GM12878 (cell line): ENCODE measurements at regions not wholly inside any gene's neighbourhood (a gene's known extent, or its start where the extent isn't known, plus 50 kb on each side); places are given as distances from the start of the nearest gene placed in this dataset.

Experiments used
- ATAC-seq: fragments of 200-7000 bp; cut with Tn5 transposase; 3 replicates; pipeline ENCODE4 v1.9.1; 2020; ENCODE audit warnings: mild to moderate bottlenecking, moderate library complexity
- BruUV-seq: library from RNA; stranded (reverse); fragments of 400-500 nt; replicated peaks from 2 replicates; lab custom pipeline; 2021; lab: Mats Ljungman, UMichigan
- CTCF ChIA-PET: fragments of 300-600 bp; sonication (Branson Sonifier 250); formaldehyde crosslinking; extraction: SDS; loops from one replicate; lab custom pipeline; 2021; ENCODE audit warnings: inconsistent platforms; lab: Yijun Ruan, JAX
- POLR2A ChIA-PET: fragments of 350-600 bp; formaldehyde crosslinking; extraction: SDS; loops from one replicate; lab custom pipeline; 2021; ENCODE audit warnings: inconsistent platforms; lab: Charles Lee
- RAD21 ChIA-PET: fragments of 300-600 bp; sonication (Branson Sonifier 250); formaldehyde crosslinking; loops from one replicate; lab custom pipeline; 2023; ENCODE audit warnings: antibody characterized with exemption; ENCODE audit not compliant: unreplicated experiment; lab: Charles Lee
- SMC1A ChIA-PET: fragments of 300-600 bp; sonication (Branson Sonifier 250); formaldehyde crosslinking; loops from one replicate; lab custom pipeline; 2023; ENCODE audit not compliant: unreplicated experiment, uncharacterized antibody; lab: Charles Lee
- DNase-seq: peaks from one replicate; pipeline ENCODE4 v3.0.0-alpha.2; 2011; ENCODE audit warnings: low read depth, low spot score
- FAIRE-seq: peaks from 3 replicates; lab custom pipeline; 2011; peaks lifted over from hg19 to GRCh38; lab: Jason Lieb, UNC
- H2AFZ ChIP-seq: 2 replicates; pipeline ENCODE4 v1.6.0; 2011; ENCODE audit warnings: low read depth, low read length, control low read depth; ENCODE audit not compliant: control insufficient read depth
- H3K27ac ChIP-seq: 2 replicates; pipeline ENCODE4 v1.5.1; 2011; ENCODE audit warnings: control low read depth; ENCODE audit not compliant: control insufficient read depth, insufficient read depth
- H3K27me3 ChIP-seq, 2 experiments: replicated peaks in 1 of 2; 2 replicates each; pipeline versions ENCODE4 v1.6.0 to v1.6.1; 2011; ENCODE audit warnings: low read length in 1 of 2; ENCODE audit not compliant: control insufficient read depth in 2 of 2, insufficient read depth in 2 of 2
- H3K36me3 ChIP-seq, 2 experiments: 2 replicates each; pipeline ENCODE4 v1.5.1; 2011; ENCODE audit warnings: low read length in 1 of 2; ENCODE audit not compliant: control insufficient read depth in 2 of 2, insufficient read depth in 2 of 2
- H3K4me1 ChIP-seq: 2 replicates; pipeline ENCODE4 v1.6.1; 2011; ENCODE audit warnings: mild to moderate bottlenecking, low read length, moderate library complexity, mixed read lengths; ENCODE audit not compliant: control insufficient read depth, insufficient read depth
- H3K4me2 ChIP-seq: 2 replicates; pipeline ENCODE4 v1.6.0; 2011; ENCODE audit warnings: control low read depth; ENCODE audit not compliant: control insufficient read depth, insufficient read depth
- H3K4me3 ChIP-seq: fragments of 200-600 bp; sonication (generic); 2 replicates; pipeline ENCODE4 v1.5.1; 2016
- H3K79me2 ChIP-seq: 2 replicates; pipeline ENCODE4 v1.6.0; 2011; ENCODE audit warnings: low read length; ENCODE audit not compliant: control insufficient read depth, insufficient read depth
- H3K9ac ChIP-seq: 2 replicates; pipeline ENCODE4 v1.8.0; 2011; ENCODE audit warnings: low read length, control low read depth, mixed read lengths; ENCODE audit not compliant: control insufficient read depth, insufficient read depth
- H3K9me3 ChIP-seq: replicated peaks from 3 replicates; pipeline ENCODE4 v1.5.1; 2011; ENCODE audit warnings: mild to moderate bottlenecking, low read length; ENCODE audit not compliant: control insufficient read depth, insufficient read depth
- H4K20me1 ChIP-seq: 2 replicates; pipeline ENCODE4 v1.6.0; 2011; ENCODE audit not compliant: control insufficient read depth, insufficient read depth
- CHD4 ChIP-seq: fragments of 200-600 bp; sonication (generic); IDR thresholded peaks from 2 replicates; pipeline ENCODE4 v1.6.1; 2016; ENCODE audit warnings: mild to moderate bottlenecking
- EGR1 ChIP-seq, 2 experiments: IDR thresholded peaks; 1 replicate in 1 of 2; 2 replicates in 1 of 2; pipeline ENCODE4 v1.6.1; 2011 to 2012; ENCODE audit warnings: low read depth in 2 of 2, low read length in 2 of 2, borderline replicate concordance in 1 of 2, mild to moderate bottlenecking in 1 of 2, moderate library complexity in 1 of 2
- IKZF2 ChIP-seq, 2 experiments: fragments of 450-650 bp; IDR thresholded peaks; 2 replicates each; pipeline ENCODE4 v1.6.1; 2017; ENCODE audit warnings: mild to moderate bottlenecking in 2 of 2, moderate library complexity in 2 of 2
- NFYA ChIP-seq: IDR thresholded peaks from 2 replicates; pipeline ENCODE4 v1.6.1; 2011; ENCODE audit warnings: low read depth, mild to moderate bottlenecking, low read length, improper control_type of control experiment, borderline replicate concordance
- NR2C1 ChIP-seq: fragments of 450-650 bp; IDR thresholded peaks from 2 replicates; pipeline ENCODE4 v1.6.1; 2017; ENCODE audit warnings: antibody characterized with exemption, mild to moderate bottlenecking, moderate library complexity
- NR2C2 ChIP-seq: IDR thresholded peaks from 2 replicates; pipeline ENCODE4 v1.6.1; 2011; ENCODE audit warnings: borderline replicate concordance, low read depth; ENCODE audit not compliant: control insufficient read depth, insufficient read length
- NR2F1 ChIP-seq: fragments of 450-650 bp; conservative IDR thresholded peaks from 2 replicates; pipeline ENCODE4 v1.6.1; 2017; ENCODE audit warnings: mild to moderate bottlenecking
- PAX5 ChIP-seq: IDR thresholded peaks from 2 replicates; pipeline ENCODE4 v1.6.1; 2011; ENCODE audit warnings: low read depth, low read length, borderline replicate concordance
- REST ChIP-seq: IDR thresholded peaks from 2 replicates; pipeline ENCODE4 v1.6.1; 2012; ENCODE audit warnings: mild to moderate bottlenecking, low read depth, low read length
- TAF1 ChIP-seq: IDR thresholded peaks from 2 replicates; pipeline ENCODE4 v1.6.1; 2011; ENCODE audit warnings: mild to moderate bottlenecking, low read depth, low read length, borderline replicate concordance
- ZBED1 ChIP-seq: IDR thresholded peaks from 2 replicates; pipeline ENCODE4 v1.6.1; 2016; ENCODE audit warnings: borderline replicate concordance
- ZBTB4 ChIP-seq: fragments of 450-650 bp; formaldehyde crosslinking; IDR thresholded peaks from 2 replicates; pipeline ENCODE4 v1.4.0; 2022; ENCODE audit warnings: mild to moderate bottlenecking, moderate library complexity
- ZNF274 ChIP-seq: IDR thresholded peaks from one replicate; pipeline ENCODE4 v1.8.0; 2011; ENCODE audit not compliant: insufficient read length, insufficient read depth
- WGBS: methylation state at CpG from one replicate; pipeline ENCODE4 v1.1.6; 2016; ENCODE audit warnings: low lambda C conversion rate; ENCODE audit not compliant: insufficient replicate concordance, insufficient coverage; ENCODE audit errors: missing lambda C conversion rate; 5-methylcytosine and 5-hydroxymethylcytosine counted together
- in situ Hi-C: fragments of 300-500 bp; cut with MboI; formaldehyde crosslinking; loops from 9 replicates; pipeline ENCODE4 v1.14.3; 2018; ENCODE audit warnings: mixed read lengths
- intact Hi-C: fragments of 100-400 bp; cut with micrococcal nuclease; formaldehyde crosslinking; loops from one replicate; pipeline ENCODE4 v1.14.2; 2022; ENCODE audit not compliant: unreplicated experiment

GRCh38 chr4:13985837-13986236, 358.3 kb upstream of the BOD1L1 start:
- H3K27me3 ChIP-seq = no peaks in the 10 kb centered on the region
- no peak overlapping the region for H3K27ac ChIP-seq
- 79% methylated on average over 3 of the region's 3 CpGs for WGBS
- H3K9ac ChIP-seq = no peak overlapping the region
- no peaks in the 10 kb centered on the region for H3K79me2 ChIP-seq
- no peak overlapping the region for H2AFZ ChIP-seq
- CTCF ChIA-PET = no interaction called here
- ATAC-seq = no peak
- no peak for TF ChIP-seq NFYA
- TF ChIP-seq, all 136 proteins: peak for 0
- DNase-seq (no peak), FAIRE-seq (no peak)
- in situ Hi-C loops = no loop called here
- BruUV-seq = no TSS peak
- Histone ChIP-seq H3K36me3 (no peaks in the 10 kb centered on the region), H3K4me2 (no peak overlapping the region), H4K20me1 (no peaks in the 10 kb centered on the region), H3K4me3 (no peak overlapping the region), H3K4me1 (no peaks in the 10 kb centered on the region), H3K9me3 (no peaks in the 10 kb centered on the region)
- intact Hi-C loops = no loop called here
- ChIA-PET POLR2A (no interaction called here), SMC1A (no interaction called here), RAD21 (no interaction called here)

- H3K36me3 ChIP-seq = no peaks in the 10 kb centered on the region
- FAIRE-seq = no peak
- no peaks in the 10 kb centered on the region for H3K4me1 ChIP-seq
- intact Hi-C loops = no loop called here
- H3K27me3 ChIP-seq = no peaks in the 10 kb centered on the region
- no TSS peak for BruUV-seq
- ChIA-PET CTCF (no interaction called here), POLR2A (no interaction called here), RAD21 (no interaction called here), SMC1A (no interaction called here)
- H3K4me3 ChIP-seq = no peak overlapping the region
- H4K20me1 ChIP-seq = no peaks in the 10 kb centered on the region
- H3K9ac ChIP-seq = no peak overlapping the region
- in situ Hi-C loops = no loop called here
- no peak overlapping the region for H2AFZ ChIP-seq
- no peaks in the 10 kb centered on the region for H3K9me3 ChIP-seq
- no peak for DNase-seq
- H3K27ac ChIP-seq = no peak overlapping the region
- no peaks in the 10 kb centered on the region for H3K79me2 ChIP-seq
- no peak for ATAC-seq
- 12% methylated on average over 4 of the region's 4 CpGs for WGBS
- H3K4me2 ChIP-seq = no peak overlapping the region
- TF ChIP-seq NR2C2 = no peak
- TF ChIP-seq EGR1 (IDR thresholded peaks at IDR 0.05; ENCODE audit: borderline replicate concordance in 1 of 2, low read depth in 2 of 2, low read length in 2 of 2) = no peak
- no peak for TF ChIP-seq PAX5
- TF ChIP-seq ZBTB4 (CRISPR knock-in tag) = no peak
- TF ChIP-seq ZNF274 = no peak
- TF ChIP-seq REST = no peak
- TF ChIP-seq IKZF2 (IDR thresholded peaks at IDR 0.05) = no peak
- TF ChIP-seq ZBED1 = no peak
- no peak for TF ChIP-seq CHD4
- no peak for TF ChIP-seq NR2F1
- no peak for TF ChIP-seq TAF1
- no peak for TF ChIP-seq NR2C1
These were observed 359.0 kb upstream of the BOD1L1 start for GRCh38 chr4:13986548-13986947.
